Activated T-helper 1 cell treated with Interleukin-2 at 50 U/mL for 16 hours (primary cell): ENCODE measurements at regions not wholly inside any gene's neighbourhood (a gene's known extent, or its start where the extent isn't known, plus 50 kb on each side); places are given as distances from the start of the nearest gene placed in this dataset.

Source experiments
- DNase-seq: peaks from one replicate; pipeline ENCODE4 v3.0.0-alpha.2; 2020; ENCODE audit warnings: low read depth

DNA sequence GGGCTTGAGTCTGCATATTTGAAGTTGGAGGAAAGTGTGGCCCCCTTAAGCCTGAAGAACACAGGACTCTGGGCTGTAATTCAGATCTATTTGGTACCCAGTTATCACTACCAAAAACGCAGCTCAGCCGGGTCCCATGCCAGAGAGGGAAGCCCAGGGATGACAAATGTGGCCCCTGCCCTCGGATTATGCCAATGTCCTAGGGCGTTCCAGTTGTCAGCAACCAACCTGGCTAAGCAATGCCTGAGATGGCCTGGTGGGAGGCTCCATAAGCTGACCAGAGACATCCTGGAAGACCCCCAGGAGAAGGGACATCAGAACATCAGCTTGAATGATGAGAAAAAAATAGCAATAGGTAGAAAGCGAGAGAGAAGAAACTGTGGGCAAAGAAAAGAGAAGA is 79.6 kb upstream of the UQCRFS1 start:
- DNase-seq: no peak

DNA sequence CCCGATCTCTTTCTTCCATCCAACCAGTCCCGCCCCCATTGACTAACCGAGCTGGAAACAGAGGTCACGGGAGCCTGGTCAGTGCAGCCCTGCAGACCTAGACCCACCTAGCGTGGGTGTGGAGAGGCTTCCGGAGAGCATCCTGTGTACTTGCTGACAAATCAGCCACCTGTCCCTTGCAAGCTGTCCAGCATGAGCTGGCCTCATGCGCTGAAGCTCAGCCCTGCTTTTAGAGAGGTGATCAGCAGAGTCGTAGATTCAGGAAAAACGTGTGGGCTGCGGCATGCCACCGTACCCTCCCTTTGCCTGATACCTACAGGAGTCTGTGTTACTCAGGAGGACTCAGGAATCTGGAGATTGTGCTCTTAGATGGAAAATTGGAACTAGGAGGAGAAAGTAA is 80.3 kb upstream of the UQCRFS1 start:
- DNase-seq: no peak

DNA sequence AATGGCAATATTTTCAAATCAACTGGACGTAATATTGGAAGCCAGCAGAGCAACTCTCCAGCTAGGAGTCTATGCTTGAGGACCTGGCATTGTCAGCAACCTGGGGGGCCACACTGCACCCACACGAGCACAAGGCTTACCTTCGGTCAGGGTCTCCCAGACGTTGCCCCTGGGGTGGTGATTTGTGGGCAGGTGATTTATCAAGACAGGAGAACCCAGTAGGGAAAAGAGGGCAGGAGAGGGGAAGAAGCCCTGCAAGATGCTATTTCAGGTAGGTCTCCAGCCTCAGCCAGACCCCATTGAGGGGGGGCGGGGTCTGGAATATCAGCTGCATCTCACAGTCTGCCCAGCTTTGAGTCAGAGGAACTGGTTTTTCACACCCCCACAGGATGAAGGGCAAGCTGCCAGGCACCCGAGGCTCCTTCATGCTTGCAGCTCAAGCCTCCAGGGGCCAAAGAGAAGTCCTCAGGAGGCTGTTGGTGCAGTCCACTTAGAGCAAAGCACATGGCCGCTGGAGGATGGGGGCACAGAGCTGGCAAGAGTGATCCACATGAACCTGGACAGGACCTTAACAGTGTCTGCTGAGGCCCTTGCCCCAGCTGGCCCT is 80.9 kb upstream of the UQCRFS1 start:
- no peak for DNase-seq

DNA sequence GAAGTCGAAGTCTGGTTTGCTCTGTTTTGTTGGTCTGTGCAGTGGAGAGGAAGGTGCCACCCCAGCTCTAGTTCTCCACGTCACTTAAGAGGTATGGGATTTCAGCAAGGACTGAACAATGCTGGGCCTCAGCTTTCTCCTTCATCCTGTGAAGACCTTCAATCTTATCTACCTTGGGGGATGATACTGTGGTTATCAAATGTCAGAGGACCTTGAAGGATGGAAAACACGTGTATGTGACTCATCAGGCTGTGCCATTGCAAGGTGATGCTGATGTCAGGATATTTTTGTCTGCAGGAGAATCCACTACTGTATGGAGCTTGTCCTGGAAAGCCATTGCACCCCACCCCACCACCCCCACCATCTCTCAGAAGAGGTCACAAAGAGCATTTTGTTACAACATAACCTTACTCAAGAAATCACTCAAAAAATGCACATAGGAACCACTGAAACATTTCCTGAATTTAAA is 81.4 kb upstream of the UQCRFS1 start:
- DNase-seq: no peak

DNA sequence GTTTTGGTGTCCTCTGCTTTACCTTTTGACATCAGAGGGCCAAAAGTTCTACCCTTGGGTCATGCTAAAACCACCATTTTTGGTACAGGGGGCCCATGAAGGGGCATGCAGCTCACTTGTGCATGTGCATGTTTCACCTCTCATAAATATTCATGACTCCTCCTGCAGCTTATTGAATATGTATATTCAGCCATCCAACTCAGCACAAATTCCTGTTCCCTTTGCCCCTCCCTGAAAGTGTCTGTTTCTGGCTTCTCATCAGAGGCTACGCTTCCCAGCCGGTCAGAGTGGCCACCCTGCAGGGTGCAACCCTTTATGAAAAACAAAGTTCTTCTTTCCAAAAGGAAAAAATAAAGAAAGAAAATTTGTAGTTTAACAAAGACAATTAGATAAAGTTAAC is 82.3 kb upstream of the UQCRFS1 start:
- no peak for DNase-seq

DNA sequence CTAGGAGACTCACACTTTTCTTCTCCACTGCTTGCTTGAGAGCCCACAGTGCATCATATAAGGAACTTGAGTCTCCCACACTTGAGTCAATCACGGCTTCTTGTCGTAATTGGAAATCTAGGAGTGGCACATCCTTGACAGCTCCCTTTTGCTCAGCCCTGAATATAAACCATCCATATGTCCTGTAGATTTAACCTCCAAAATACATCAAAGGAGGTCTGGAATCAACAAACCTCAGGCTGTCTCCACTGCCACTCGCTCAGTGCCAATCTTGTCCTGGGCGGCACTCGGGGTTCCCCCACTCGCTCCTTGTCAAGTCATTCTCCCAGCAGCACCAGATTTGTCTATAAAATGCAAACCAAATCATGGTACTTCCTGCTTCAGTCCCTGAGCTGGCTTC is 84.4 kb upstream of the UQCRFS1 start:
- DNase-seq: no peak

DNA sequence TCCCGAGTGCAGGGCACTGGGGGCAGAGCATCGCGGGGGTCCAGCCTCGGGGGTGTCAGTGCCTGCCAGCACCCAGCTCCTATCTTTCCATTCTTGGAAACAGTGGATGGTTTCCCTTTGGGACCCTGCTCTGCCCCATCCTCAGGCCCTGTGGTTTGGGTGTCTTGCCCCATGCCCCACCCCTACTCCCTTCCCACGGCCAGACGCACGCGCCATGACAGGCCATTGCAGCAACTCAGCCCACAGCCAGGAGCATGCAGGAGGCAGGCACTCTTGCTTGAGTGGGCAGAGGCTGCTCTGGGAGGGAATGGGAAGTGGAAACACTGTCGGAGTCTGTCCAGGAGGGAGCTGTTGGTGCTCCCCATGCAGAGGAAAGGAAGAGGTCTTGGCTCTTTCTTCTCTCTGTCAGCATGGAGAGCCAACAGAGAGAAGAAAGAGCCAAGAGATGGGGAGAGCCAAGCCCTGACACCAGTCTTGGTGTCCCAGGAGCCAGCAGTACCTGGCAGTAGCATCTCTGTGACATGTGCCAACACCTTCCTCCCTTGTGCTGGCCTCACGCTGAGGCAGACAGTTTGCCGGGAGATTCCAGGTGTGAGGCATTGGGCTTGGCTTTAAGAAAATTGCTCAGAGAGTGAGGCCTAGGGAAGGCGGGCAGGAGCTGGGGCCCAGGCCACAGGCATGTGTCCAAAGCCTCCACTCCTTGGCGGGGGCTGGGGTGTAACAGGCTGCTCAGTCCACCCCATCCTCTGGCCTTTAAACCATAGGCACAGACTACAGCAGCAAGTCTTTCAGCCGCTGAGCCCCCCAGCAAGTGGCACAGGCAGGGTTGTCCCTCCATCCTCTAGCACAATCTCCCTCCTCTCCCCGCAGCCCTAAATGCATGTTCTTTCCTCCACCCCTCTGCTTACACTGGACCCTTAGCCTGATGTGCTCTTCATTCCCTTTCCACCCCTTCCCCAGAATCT is 86.7 kb upstream of the UQCRFS1 start:
- DNase-seq: no peak

DNA sequence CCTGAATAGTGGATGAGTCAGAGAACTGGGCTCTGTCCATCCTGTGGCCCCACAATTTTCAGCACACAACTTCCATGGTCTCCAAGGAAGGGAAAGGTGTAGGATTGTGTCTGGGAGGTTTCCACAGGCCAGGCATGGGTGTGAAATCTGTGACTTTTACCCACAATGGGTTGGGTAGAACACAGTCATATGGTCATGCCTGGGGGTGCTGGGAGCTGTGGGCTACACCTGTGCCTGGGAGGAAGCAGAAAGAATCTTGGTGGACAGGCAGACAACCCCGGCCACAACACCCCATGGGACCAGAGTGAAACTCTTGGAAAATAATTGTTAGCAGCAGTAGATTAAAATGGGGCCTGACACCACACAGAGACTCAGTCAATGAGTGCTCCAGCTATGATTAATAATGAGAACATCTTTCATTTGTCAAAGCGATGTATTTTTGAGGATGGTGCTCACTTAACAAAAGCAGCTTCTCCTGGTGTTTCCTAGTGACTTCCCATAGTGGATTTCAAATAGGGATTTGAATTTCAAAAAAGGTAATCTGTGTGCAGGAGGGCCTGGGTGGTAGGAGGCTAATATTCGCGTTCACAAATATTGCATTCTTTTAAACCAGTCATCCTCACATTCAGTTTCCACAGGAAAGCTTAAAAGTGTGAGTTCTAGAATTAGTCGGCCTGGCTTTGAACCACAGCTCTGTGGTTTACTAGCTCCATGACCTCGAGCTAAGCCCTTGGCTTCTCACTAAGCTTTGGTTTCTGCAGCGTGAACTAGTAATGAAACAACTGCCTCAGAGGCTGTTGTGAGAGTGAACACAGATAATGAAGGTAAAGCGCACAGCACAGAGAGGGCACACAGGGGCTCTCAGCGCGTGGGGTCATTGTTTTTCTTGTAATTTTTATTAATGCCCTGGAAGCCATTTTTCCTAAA is 89.3 kb upstream of the UQCRFS1 start:
- no peak for DNase-seq

DNA sequence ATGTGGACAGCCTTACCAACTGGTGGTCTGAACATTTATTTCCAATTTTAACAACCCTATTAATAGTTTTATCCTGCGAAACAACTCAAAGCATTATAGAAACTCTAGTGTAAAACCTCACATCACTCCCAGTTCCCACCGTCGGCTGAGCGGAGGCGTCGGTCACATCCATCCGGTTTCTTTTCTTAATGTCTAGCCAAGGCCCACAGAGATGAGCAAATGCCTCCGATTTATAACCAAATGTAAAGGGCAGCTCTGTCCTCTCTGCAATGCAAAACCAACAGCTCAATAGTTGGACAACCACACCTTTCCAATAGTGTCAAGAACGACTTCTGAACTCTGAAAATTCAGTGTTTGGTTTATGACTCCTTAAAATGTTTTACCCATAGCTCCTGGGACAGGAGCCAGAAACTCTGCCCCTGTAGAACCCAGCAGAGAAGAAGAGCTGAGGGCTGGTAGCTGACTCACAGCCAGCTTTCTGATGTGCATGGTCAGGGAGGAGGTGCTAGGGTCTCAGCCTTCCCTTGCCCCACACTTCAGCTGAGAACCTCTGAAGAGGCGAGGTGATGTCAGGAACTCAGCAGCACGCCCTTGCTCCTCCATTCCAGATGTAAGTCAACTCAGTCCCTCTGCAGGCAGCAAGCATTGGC is 90.2 kb upstream of the UQCRFS1 start:
- no peak for DNase-seq

DNA sequence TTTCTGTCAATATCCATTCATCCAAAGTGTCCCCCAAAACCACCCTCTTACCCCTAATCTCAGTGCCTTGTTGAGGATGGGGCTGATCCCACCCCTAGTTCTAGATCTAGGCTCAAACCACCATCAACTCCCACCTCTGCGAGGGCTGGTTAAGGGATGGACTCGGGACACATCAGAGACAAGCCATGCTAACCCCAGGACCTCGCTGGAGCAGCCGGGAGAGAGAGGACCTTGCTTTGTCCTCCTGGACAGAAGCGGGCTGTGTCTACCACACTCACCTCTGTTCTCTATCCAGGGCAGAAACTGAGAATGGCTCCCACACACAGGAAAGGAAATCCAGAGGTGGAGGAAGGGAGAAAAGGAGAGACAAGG is 90.8 kb upstream of the UQCRFS1 start:
- no peak for DNase-seq

DNA sequence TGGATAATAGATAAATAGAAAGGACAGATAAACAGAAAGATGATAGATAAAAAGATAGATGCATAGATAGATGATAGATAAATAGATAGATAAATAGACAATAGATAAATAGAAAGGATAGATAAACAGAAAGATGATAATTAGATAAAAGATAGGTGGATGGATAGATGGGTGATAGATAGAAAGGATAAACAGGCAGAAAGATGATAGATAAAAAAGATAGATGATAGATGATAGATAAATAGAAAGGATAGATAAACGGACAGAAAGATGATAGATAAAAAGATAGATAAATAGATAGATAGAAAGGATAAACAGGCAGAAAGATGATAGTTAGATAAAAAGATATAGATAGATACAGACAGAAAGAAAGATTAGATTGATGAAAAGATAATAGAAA is 92.3 kb upstream of the UQCRFS1 start:
- no peak for DNase-seq

DNA sequence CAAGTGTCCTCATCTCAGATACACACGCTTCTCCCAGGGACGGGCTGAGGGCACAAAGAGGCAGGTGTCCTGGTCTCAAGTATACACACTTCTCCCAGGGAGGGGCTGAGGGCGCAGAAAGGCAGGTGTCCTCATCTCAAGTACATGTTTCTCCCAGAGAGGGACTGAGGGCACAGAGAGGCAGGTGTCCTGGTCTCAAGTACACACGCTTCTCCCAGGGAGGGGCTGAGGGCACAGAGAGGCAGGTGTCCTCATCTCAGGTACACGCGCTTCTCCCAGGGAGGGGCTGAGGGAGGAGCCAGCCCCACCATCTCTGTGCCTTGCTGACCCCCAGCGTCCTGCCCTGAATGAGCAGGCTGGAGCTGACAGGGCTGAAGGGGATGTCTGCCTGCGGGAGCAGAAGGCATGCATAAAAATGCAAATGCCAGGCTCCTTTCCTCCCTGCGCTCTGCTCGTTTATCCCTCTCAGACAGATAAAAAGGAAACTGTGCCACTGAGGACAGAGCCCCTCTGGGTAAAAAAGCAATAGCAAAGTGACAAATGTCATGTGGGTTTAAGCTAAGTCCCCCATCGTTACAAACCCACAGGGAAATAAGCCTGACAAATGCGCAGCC is 96.1 kb upstream of the UQCRFS1 start:
- no peak for DNase-seq

DNA sequence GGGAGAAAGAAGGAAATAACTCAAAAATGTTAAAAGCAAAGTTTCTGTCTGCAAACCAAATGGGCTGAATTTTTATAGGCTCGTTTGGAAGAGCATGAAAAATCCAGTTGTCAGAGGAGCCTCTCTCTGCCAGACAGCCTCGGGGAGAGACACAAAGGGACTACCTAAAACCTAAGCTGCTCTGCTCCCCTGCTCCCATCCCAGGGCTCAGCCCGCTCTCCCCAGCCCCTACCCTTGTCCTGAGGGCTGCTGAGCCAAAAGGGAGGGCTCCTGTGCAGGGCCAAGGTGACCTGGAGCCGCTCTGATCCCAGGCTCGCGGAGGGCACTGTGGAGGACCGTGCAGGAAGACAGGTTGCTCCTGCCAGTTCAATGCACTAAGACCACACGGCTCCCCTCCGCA is 96.7 kb upstream of the UQCRFS1 start:
- DNase-seq: no peak

DNA sequence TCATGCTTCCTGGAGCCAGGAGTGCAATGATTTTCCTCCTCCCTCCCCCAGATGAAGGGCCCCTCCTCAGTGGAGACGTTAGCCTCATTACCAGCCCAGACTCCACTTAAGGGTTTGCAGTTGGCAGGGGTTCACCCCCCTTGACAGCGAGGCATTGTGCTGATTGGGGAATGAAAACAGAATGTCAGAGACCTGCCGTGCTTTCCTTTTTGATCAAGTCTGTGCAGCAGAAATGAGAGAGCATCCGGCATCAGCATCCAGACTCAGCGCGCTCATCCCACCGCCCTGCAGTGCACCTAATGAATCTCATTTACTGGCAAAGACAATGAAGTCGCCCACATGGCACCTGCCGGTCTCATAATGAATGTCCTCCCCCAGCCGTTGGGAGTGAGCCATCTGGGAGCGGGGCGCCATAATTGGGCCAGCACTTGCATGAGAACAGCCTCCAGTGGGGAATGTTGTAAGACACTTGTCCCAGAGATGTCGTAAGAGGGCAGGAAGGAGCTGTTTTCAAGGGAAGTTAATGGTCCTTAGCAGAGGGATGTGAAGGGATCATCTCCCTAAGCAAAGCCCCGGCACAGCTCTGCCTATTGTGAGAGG is 98.3 kb upstream of the UQCRFS1 start:
- no peak for DNase-seq

DNA sequence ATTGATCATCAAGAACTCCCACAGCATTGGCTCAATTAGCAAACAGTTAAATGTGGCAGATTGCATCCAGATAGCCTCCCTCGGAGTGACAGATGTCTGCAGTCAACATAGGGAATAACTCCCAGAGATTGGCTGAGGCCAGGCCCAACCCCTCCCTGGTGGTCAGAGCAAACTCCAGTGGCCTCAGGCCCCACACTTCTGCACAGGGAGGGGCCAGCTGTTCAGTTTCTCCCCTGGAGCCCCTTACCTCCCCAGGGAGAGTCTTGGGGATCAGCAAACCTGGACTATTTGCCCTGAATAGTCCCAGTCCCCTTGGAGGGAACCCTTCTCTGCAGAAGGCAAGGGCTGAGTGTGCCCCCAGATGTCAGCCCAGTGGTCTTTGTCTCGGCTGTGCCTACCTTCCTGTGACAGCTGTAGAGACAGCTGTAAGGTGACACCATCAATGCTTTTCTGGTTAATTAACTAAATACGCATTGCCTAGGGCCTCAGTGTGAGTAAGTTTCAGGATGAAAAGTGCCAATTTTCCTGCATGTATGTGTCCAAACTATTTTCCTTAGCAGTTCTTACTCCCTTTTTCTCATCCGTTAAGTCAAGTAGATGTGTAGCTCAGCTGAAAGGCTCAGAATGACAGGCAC is 102.7 kb upstream of the UQCRFS1 start:
- no peak for DNase-seq

DNA sequence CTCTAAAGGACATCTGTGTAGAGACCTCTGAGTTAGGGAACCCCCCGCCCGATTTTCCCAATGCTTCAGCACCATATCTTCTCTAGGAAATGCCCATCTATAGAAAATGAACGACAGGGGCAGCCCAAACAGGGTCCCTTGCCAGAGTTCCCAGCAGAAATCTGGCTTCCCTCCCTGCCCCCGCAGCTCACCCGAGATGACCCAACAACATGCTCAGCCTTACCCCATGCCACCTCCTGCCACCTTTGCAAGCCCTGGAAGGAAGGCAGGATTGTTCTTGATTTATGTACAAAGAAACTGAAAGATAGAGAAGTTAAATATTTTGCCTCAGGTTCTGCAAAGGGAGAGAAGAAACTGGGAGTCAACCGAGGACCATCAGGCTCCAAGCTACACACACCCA is 105.6 kb upstream of the UQCRFS1 start:
- DNase-seq: no peak

DNA sequence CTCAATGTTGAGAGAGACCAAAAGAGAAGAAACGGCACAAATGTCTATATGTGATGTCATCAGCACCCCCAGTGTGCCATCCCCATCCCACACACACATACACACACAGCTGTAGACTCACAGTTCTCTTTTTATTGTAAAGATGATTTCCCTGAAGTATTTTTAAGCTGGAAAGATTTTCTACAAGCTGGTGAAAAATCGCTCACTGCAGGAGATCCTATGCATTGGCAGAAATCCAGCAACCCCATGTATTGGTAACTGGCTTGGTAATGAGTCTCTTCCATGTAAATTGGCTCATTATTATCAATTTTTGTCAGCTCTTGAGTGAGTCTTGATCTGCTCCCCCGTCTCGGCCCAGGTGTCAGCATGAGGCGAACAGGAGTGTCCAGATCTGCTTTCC is 107.1 kb upstream of the UQCRFS1 start:
- no peak for DNase-seq

DNA sequence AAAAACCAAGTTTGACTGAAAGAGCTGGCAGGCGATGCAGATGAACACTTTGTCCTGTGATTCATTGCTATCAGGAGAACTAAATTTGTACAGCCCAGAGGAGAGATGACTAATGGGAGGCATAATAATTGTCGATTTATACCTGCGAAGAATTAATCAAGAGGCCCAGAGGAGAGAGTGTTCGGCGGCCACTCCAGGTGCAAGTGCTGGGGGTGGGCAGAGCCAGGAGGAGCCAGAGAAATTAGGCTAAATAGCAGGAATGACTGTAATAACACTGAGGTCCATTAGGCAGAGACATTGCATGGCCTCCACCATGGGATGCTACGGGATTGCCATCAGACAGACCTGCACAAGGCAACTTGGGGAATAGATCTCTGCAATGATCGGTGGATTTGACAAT is 107.7 kb upstream of the UQCRFS1 start:
- no peak for DNase-seq

DNA sequence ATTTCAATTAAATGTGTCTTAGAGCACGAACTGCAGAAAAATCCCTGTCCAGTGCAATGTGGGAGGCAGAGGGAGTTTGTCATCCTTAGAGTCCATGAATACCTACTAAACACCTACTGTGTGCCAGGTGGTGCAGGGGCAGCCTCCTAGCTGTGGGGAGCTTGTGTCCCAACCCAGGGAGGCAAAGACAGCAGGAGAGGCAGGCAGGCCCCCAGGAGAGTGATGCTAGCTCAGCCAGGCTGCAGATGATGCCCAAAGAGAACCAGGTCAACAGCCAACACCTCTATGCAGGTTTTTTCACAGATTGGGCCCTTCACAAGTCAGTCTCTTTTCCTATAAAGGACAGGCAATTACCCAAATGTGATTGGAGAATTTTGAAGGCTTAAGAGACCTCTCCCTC is 108.2 kb upstream of the UQCRFS1 start:
- DNase-seq: no peak

DNA sequence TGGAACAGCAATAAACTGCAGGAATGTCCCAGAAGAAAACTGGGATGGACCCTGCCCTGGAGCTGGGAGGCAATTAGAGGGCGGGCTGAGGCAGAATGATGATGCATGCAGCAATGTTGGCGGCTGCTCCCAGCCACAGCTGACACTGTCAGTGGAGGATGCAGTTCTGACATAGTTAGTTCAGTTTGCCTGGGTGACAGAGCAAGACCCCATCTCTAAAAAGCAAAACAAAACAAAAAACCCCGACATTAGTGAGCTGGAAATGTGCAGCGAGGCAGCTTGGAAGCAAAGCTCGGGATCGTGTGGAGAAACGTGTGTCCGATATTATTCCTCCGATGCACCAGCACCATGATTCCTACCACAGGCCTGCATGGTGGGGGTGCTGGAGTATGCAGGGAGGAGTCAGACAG is 110.1 kb upstream of the UQCRFS1 start:
- DNase-seq: no peak
